B cell (primary cell): ENCODE measurements at regions not wholly inside any gene's neighbourhood (a gene's known extent, or its start where the extent isn't known, plus 50 kb on each side); places are given as distances from the start of the nearest gene placed in this dataset.

Source experiments
- ATAC-seq: fragments of 200-7000 bp; cut with Tn5 transposase; one replicate; pipeline ENCODE4 v1.10.0; 2021; ENCODE audit warnings: low read depth, mild to moderate bottlenecking, moderate number of reproducible peaks, moderate library complexity
- CTCF ChIA-PET: fragments of 350-600 bp; sonication (Branson Sonifier 250); formaldehyde crosslinking; loops from one replicate; lab custom pipeline; 2021; ENCODE audit warnings: antibody characterized with exemption, inconsistent platforms; lab: Charles Lee
- POLR2A ChIA-PET: fragments of 350-600 bp; sonication (Branson Sonifier 250); formaldehyde crosslinking; loops from one replicate; lab custom pipeline; 2021; ENCODE audit warnings: antibody characterized with exemption; lab: Charles Lee
- DNase-seq: peaks from one replicate; pipeline ENCODE4 v3.0.0; 2013
- H2AFZ ChIP-seq: 2 replicates; pipeline ENCODE4 v1.6.1; 2012; ENCODE audit warnings: mild to moderate bottlenecking, low read depth, low read length; ENCODE audit not compliant: insufficient read depth, poor library complexity, severe bottlenecking
- H3K27ac ChIP-seq, 2 donors: 1 replicate in 1 of 2; 2 replicates in 1 of 2; pipeline ENCODE4 v1.5.1; 2012 to 2013; ENCODE audit warnings: low read length in 2 of 2, mild to moderate bottlenecking in 2 of 2, moderate library complexity in 1 of 2
- H3K27me3 ChIP-seq, 4 experiments: fragments of 200-600 bp in 1 of 4; sonication (generic) in 1 of 4; replicated peaks in 1 of 4; 1 replicate in 2 of 4; 2 replicates in 2 of 4; pipeline versions ENCODE4 v1.6.1 to v1.7.0; 2013 to 2016; ENCODE audit warnings: low read length in 3 of 4, mild to moderate bottlenecking in 2 of 4, mixed read lengths in 1 of 4, moderate library complexity in 1 of 4; ENCODE audit not compliant: insufficient read depth in 4 of 4, control insufficient read depth in 3 of 4; ENCODE audit errors: control extremely low read depth in 1 of 4
- H3K36me3 ChIP-seq, 2 experiments: replicated peaks in 1 of 2; 1 replicate in 1 of 2; 2 replicates in 1 of 2; pipeline versions ENCODE4 v1.6.1 to v1.7.1; 2013; ENCODE audit warnings: low read length in 1 of 2; ENCODE audit not compliant: insufficient read depth in 2 of 2, control insufficient read depth in 1 of 2; ENCODE audit errors: control extremely low read depth in 1 of 2, extremely low read depth in 1 of 2
- H3K4me1 ChIP-seq, 2 donors: fragments of 200-600 bp in 1 of 2; sonication (generic) in 1 of 2; 1 replicate in 1 of 2; 2 replicates in 1 of 2; pipeline versions ENCODE4 v1.5.1 to v1.6.1; 2013 to 2017; ENCODE audit warnings: low read length in 2 of 2; ENCODE audit not compliant: control insufficient read depth in 2 of 2, insufficient read depth in 2 of 2
- H3K4me2 ChIP-seq: replicated peaks from 2 replicates; pipeline ENCODE3; 2012; ENCODE audit warnings: mild to moderate bottlenecking, low read depth, low read length; ENCODE audit not compliant: poor library complexity, severe bottlenecking
- H3K4me3 ChIP-seq, 5 experiments: fragments of 200-600 bp in 1 of 5; sonication (generic) in 1 of 5; 1 replicate in 3 of 5; 2 replicates in 2 of 5; pipeline versions ENCODE4 v1.5.1 to v1.7.0; 2011 to 2016; ENCODE audit warnings: low read length in 4 of 5, mild to moderate bottlenecking in 4 of 5, low read depth in 2 of 5, control low read depth in 1 of 5, moderate library complexity in 1 of 5; ENCODE audit not compliant: insufficient read depth in 1 of 5; ENCODE audit errors: control extremely low read depth in 1 of 5, extremely low read depth in 1 of 5
- H3K79me2 ChIP-seq: fragments of 200-600 bp; sonication (generic); one replicate; pipeline ENCODE4 v1.6.0; 2016; ENCODE audit warnings: low read length; ENCODE audit not compliant: control insufficient read depth, insufficient read depth
- H3K9ac ChIP-seq: fragments of 200-600 bp; sonication (generic); 2 replicates; pipeline ENCODE4 v1.6.1; 2017; ENCODE audit warnings: mild to moderate bottlenecking, low read length, moderate library complexity
- H3K9me3 ChIP-seq, 3 donors: one replicate each; pipeline versions ENCODE4 v1.6.1 to v1.7.1; 2013; ENCODE audit warnings: low read length in 2 of 3; ENCODE audit not compliant: control insufficient read depth in 2 of 3, insufficient read depth in 1 of 3; ENCODE audit errors: control extremely low read depth in 1 of 3
- H4K20me1 ChIP-seq: 2 replicates; pipeline ENCODE4 v1.6.0; 2012; ENCODE audit warnings: mild to moderate bottlenecking, low read length; ENCODE audit not compliant: insufficient read depth, control insufficient read depth, poor library complexity, severe bottlenecking
- H3K27ac Mint-ChIP-seq: one replicate; pipeline ENCODE4 v1.8.0; 2021; ENCODE audit warnings: mixed read lengths
- H3K27me3 Mint-ChIP-seq: one replicate; pipeline ENCODE4 v1.8.0; 2021; ENCODE audit warnings: mixed read lengths
- H3K4me1 Mint-ChIP-seq: one replicate; pipeline ENCODE4 v1.8.0; 2021; ENCODE audit warnings: mixed read lengths
- H3K4me3 Mint-ChIP-seq: one replicate; pipeline ENCODE4 v1.8.0; 2021; ENCODE audit warnings: mixed read lengths
- H3K9me3 Mint-ChIP-seq: one replicate; pipeline ENCODE4 v1.8.0; 2022; ENCODE audit warnings: mixed read lengths; ENCODE audit not compliant: insufficient read depth
- EZH2 ChIP-seq: IDR thresholded peaks from 2 replicates; pipeline ENCODE4 v1.6.1; 2012; ENCODE audit warnings: borderline replicate concordance, low read depth, mild to moderate bottlenecking, moderate library complexity, low read length; ENCODE audit not compliant: insufficient read depth, poor library complexity, severe bottlenecking
- WGBS: methylation state at CpG from one replicate; pipeline ENCODE4 v1.1.5; 2013; ENCODE audit warnings: missing lambda C conversion rate; ENCODE audit not compliant: insufficient coverage; 5-methylcytosine and 5-hydroxymethylcytosine counted together
- intact Hi-C: fragments of 100-400 bp; cut with micrococcal nuclease; formaldehyde crosslinking; loops from one replicate; pipeline ENCODE4 v1.10.0; 2022
- TF ChIP-seq, protein P1 (sequence below): fragments of 200-600 bp; IDR thresholded peaks from one replicate; pipeline ENCODE4 v1.8.0; 2022; ENCODE audit warnings: antibody characterized with exemption, mild to moderate bottlenecking

DNA sequence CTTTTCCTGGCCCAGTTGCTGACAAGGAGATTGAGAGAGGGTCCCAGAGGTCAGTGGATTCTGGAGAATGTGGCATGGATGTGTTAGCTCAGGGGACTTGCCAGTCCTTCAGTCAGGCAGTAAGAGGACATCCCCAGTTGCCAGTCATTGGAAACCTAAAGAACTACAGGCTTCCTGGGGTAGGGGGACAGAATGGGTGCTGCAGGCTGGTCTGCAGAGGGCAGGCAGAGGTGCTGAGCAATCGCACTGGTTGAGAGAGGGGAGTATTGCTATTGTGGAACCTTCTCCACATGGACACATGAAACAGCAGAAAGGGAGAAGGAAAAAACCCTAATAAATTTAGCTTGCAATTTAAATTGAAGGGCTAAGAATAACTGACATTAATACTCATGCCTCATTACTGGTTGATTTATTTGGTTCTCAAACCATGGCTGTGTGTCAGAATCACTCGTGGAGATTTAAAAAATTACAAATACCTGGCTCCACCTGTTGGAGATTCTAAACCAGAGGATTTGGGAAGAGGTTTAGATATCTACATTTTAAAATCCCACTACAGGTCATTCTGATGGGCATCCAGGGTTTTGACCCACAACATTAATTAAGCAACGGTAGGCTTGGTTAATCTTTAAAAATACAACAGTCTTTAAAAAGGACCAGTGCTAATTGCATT lies 71.2 kb upstream of the SLC38A2 start:
- ChIA-PET POLR2A (no interaction called here), CTCF (interaction anchor here (1.0 to 1.3 kb wide), 2 partner anchors 46 to 73 kb away, joined by 3 read pairs; no protein-coding TSS in a partner anchor)
- Histone ChIP-seq H3K4me3 (no peak overlapping the region), H3K27me3 (no peaks in the 10 kb centered on the region), H4K20me1 (no peaks in the 10 kb centered on the region), H3K36me3 (no peaks in the 10 kb centered on the region), H3K9ac (no peak overlapping the region), H3K4me1 (no peaks in the 10 kb centered on the region), H3K9me3 (peaks cover 0 to 6% (median 0%) of the 10 kb centered on the region in 3 donors), H3K4me2 (no peak overlapping the region), H2AFZ (no peak overlapping the region), H3K79me2 (no peaks in the 10 kb centered on the region), H3K27ac (no peak overlapping the region)
- WGBS = no CpG with 5 or more reads among the region's 3 CpGs
- Mint-ChIP-seq H3K4me3 (no peak overlapping the region), H3K4me1 (no peaks in the 10 kb centered on the region), H3K27me3 (no peaks in the 10 kb centered on the region), H3K9me3 (no peaks in the 10 kb centered on the region), H3K27ac (no peak overlapping the region)
- no peak for TF ChIP-seq EZH2
- TF ChIP-seq, protein P1, sequence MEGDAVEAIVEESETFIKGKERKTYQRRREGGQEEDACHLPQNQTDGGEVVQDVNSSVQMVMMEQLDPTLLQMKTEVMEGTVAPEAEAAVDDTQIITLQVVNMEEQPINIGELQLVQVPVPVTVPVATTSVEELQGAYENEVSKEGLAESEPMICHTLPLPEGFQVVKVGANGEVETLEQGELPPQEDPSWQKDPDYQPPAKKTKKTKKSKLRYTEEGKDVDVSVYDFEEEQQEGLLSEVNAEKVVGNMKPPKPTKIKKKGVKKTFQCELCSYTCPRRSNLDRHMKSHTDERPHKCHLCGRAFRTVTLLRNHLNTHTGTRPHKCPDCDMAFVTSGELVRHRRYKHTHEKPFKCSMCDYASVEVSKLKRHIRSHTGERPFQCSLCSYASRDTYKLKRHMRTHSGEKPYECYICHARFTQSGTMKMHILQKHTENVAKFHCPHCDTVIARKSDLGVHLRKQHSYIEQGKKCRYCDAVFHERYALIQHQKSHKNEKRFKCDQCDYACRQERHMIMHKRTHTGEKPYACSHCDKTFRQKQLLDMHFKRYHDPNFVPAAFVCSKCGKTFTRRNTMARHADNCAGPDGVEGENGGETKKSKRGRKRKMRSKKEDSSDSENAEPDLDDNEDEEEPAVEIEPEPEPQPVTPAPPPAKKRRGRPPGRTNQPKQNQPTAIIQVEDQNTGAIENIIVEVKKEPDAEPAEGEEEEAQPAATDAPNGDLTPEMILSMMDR = no peak
- intact Hi-C loops = no loop called here
- DNase-seq (no peak), ATAC-seq (no peak)

DNA sequence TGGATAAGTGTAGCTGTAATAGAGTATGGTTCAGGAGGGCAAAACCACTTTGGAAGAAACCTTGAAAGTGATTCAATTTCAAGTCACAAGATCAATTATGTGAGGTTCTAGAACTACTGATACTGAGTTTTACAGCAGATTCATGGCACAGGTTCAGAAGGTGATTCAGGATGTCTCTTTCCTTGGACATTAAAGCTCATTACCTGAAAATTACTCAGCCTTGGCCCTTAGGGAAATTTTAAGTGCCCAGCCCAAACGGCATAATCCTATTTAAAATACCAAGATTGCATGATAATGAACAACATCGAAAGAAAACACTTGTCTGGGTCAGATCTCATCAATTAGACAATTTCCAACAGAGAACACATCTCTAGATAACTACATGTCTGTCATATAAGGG lies 70.2 kb upstream of the SLC38A2 start:
- no peak for TF ChIP-seq EZH2
- TF ChIP-seq, protein P1 = no peak
- H3K4me3 ChIP-seq = no peak overlapping the region
- no peak for DNase-seq
- H3K4me2 ChIP-seq = no peak overlapping the region
- Mint-ChIP-seq H3K27ac (no peak overlapping the region), H3K4me1 (no peaks in the 10 kb centered on the region), H3K9me3 (no peaks in the 10 kb centered on the region), H3K27me3 (no peaks in the 10 kb centered on the region), H3K4me3 (no peak overlapping the region)
- no peaks in the 10 kb centered on the region for H4K20me1 ChIP-seq
- intact Hi-C loops = no loop called here
- H3K9ac ChIP-seq = no peak overlapping the region
- no peaks in the 10 kb centered on the region for H3K4me1 ChIP-seq
- ChIA-PET CTCF (interaction anchor here (1.0 kb wide), 1 partner anchor 45 kb away, joined by 3 read pairs; no protein-coding TSS in a partner anchor), POLR2A (no interaction called here)
- H3K36me3 ChIP-seq = no peaks in the 10 kb centered on the region
- H3K9me3 ChIP-seq = peaks cover 0 to 2% (median 0%) of the 10 kb centered on the region in 3 donors
- ATAC-seq = no peak
- no peak overlapping the region for H2AFZ ChIP-seq
- H3K79me2 ChIP-seq = no peaks in the 10 kb centered on the region
- H3K27me3 ChIP-seq = no peaks in the 10 kb centered on the region
- H3K27ac ChIP-seq = no peak overlapping the region
- no CpG with 5 or more reads among the region's 2 CpGs for WGBS
